ENCODE measurements at regions not wholly inside any gene's neighbourhood (a gene's known extent, or its start where the extent isn't known, plus 50 kb on each side); places are given as distances from the start of the nearest gene placed in this dataset.

GRCh38 chr12:125890366-125890905 lies 825.2 kb downstream of the AACS start:
- DNase-seq (ENCODE audit: low spot score) = no peak

- DNase-seq (ENCODE audit: low spot score) = no peak
These were observed 825.7 kb downstream of the AACS start for GRCh38 chr12:125890971-125891370.

- DNase-seq (ENCODE audit: low spot score) = no peak
These were observed 827.0 kb downstream of the AACS start for GRCh38 chr12:125892276-125892675.

DNA sequence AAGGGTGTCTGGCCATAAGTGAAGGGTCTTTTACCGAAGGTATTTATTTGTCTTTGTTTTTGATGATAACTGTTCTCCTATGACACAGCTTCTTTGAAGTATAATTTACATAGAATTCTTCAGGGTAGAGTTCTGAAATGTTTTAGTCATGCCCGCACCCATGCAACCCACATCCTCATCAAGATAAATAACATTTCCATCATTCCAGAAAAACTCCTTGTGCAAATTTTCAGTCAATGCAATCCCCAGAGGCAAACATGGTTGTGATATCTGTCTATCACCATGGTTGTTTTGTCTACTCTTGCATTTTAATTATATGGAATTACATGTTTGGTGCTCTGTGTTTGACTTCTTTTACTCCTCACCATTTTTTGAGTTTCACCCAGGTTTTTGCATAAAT lies 837.8 kb downstream of the AACS start:
- no peak for DNase-seq (ENCODE audit: low spot score)

- DNase-seq (ENCODE audit: low spot score) = no peak
These were observed 842.1 kb downstream of the AACS start for GRCh38 chr12:125907351-125907750.

- DNase-seq (ENCODE audit: low spot score) = no peak
These were observed 854.7 kb downstream of the AACS start for GRCh38 chr12:125919856-125920470.

GRCh38 chr12:125922330-125922729 lies 857.1 kb downstream of the AACS start:
- no peak for DNase-seq (ENCODE audit: low spot score)

DNA sequence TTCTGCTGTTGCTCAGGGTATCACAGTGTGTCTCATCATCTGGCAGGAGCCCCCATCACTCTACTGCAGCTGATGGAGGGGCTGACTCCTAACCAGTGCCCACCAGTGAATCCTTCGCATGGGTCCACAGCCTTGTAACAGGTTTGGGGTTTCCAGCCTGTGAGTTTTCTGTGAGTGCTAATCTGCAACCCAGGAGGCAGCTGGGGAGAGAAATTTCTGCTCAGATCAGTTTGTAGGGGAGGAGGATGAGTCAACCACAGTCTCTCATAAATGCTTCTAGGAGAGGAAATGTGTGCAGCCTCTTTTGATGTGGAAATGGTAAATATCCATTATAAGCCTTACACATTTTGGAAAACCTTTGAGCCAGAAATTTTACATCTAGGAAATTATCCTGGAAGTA lies 871.3 kb downstream of the AACS start:
- DNase-seq (ENCODE audit: low spot score) = no peak

DNA sequence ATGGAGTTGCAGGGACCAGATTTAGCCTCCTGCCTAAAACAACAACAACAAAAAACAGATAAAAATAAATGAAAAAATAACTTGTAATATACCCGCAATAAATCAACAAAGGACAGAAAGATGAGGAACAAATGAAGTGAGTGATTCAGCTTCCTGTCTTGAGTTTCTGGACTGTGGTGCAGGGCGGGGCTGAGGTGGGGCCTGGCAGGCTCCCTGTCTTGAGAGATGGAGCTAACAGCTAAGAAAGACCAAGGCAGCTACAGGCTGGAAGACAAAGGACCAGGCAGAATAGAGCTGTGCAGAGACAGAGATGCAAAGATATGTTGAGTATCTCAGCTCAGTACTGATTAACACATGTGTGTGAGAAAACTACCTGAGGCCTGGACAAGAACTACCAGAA lies 879.2 kb downstream of the AACS start:
- no peak for DNase-seq (ENCODE audit: low spot score)

GRCh38 chr12:125949471-125949870 lies 884.2 kb downstream of the AACS start:
- DNase-seq (ENCODE audit: low spot score) = no peak

GRCh38 chr12:125954362-125954761 lies 889.1 kb downstream of the AACS start:
- DNase-seq (ENCODE audit: low spot score) = no peak

- no peak for DNase-seq (ENCODE audit: low spot score)
These were observed 891.0 kb downstream of the AACS start for GRCh38 chr12:125956186-125956585.

DNA sequence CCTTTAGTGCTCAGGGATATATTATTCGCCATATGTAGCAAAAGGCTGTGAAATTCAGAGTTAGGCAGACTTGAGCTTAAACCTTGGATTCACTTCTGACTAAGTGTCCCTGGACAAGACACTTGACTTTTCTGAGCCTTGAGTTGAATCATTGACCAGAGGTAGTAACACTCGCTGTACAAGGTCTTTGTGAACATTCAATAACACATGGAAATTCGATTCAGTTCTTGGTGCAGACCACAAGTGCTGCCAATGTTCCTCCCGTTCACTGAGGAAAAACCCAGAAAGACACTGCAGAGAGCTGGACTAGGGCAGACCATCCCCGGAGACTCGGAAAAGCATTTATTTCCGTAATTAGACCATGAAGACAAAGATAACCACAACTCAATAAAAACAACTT lies 901.4 kb downstream of the AACS start:
- no peak for DNase-seq (ENCODE audit: low spot score)

DNA sequence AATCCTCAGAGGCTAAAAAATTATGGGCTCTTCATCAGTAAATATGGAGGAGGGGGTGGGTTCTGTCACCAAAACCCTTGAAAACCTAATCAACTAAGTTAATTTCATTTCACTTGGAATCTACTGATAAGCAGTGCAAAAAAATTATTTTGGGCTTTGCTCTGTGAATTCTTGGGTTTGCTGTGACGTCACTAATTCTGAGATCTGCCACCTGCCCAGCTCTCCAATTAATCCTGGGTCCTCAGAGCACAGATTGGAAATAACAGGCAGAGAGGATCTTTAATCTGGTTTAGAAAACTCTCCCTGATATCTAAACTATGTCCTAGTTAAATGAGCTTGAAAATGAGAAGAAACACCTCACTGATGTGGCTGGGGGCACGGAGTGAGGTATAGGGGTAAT lies 903.2 kb downstream of the AACS start:
- no peak for DNase-seq (ENCODE audit: low spot score)

DNA sequence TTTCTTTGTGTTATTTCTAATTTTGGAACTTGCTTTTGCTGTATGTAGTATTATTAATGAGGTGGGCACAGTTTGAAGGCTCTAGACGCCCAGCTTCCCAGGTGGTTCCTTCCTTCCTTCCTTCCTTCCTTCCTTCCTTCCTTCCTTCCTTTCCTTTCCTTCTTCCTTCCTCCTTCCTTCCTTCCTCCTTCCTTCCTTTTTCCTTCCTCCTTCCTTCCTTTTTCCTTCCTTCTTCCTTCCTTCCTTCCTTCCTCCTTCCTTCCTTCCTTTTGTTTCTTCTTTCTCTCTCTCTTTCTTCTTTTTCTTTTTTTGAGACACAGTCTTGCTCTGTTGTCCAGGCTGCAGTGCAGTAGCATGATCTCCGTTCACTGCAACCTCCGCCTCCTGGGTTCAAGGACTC lies 906.7 kb downstream of the AACS start:
- DNase-seq (ENCODE audit: low spot score) = no peak

- DNase-seq (ENCODE audit: low spot score) = no peak
These were observed 913.1 kb downstream of the AACS start for GRCh38 chr12:125978286-125978685.

- no peak for DNase-seq (ENCODE audit: low spot score)
These were observed 916.5 kb downstream of the AACS start for GRCh38 chr12:125981610-125982253.

DNA sequence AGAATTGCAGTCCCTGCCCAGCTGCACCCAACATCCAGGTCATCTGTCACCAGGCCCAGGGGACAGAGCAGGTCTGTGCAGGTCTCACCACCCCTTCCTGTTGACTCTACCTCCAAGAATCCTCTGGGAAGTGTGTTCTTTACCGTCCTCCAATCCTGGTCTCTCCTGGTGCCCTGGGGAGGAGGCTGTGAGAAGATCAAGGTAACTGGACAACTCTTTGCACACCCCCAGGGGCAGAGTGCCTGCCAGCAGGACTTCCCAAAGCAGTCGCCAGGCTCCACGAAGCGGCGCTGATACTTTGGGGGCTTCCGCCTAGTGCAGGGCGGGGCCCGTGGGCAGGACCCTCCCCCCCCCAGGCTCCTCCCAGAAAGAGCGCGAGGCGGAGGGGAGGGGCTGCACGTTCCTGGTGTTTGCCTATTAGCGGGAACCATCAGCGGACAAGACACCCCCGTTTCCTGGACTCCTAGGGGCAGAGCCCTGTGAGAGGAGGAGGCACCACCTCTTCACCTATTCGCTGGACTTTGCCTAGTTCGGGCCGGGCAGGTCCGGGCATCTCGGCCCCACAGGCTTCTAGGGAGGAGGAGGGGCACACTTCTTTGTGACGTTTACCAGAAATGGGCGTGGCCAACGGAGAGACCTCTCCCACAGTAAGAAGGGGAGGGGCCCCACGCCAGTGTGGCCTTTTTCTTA lies 918.0 kb downstream of the AACS start:
- DNase-seq (ENCODE audit: low spot score) = no peak

GRCh38 chr12:125983784-125984500 lies 918.7 kb downstream of the AACS start:
- no peak for DNase-seq (ENCODE audit: low spot score)

DNA sequence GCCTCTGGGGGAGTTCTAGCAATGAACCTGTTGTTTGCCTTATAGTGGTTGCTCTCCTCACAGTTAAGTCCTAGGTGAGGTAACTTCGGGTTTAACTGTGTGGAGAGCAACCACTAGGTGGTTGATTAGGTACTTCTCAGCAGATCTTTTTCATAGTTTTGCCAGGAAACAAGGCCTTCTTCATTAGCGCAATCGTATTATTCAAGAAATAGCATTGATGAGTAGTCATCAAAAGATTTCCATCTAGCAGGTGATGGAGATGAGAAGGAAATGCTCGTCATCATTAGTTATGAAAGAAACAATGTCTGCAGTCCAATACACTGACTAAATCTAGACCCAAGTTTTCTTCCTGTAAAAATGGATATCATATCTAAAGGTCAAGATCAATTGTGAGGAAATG lies 923.3 kb downstream of the AACS start:
- DNase-seq (ENCODE audit: low spot score) = no peak

GRCh38 chr12:125989696-125990095 lies 924.5 kb downstream of the AACS start:
- no peak for DNase-seq (ENCODE audit: low spot score)

DNA sequence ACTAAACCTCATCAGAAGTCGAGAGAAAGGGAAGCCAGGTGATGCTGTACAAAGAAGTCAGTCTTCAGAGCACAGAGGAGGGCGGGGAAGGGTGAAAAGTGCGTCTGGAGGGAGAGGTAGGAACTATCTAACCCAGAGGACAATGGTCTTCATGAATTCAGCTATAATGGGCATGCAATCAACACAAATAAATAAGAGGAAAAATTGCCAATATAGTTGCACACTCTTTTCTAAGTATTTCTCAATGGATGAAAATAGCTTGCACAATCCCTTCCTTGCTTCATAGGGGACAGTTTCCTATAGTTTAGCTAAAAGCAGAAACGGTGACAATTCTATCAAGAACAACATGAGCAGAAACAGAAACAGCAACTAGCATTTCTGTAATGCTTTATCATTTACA lies 931.2 kb downstream of the AACS start:
- DNase-seq (ENCODE audit: low spot score) = no peak

- no peak for DNase-seq (ENCODE audit: low spot score)
These were observed 934.4 kb downstream of the AACS start for GRCh38 chr12:125999628-126000027.
